Fibroblast of skin of right quadriceps (primary cell): ENCODE measurements at regions not wholly inside any gene's neighbourhood (a gene's known extent, or its start where the extent isn't known, plus 50 kb on each side); places are given as distances from the start of the nearest gene placed in this dataset.

Experiments
- DNase-seq: peaks from one replicate; pipeline ENCODE4 v3.0.0-alpha.2; 2013

- peak; percentile 97 for DNase-seq
Measured at GRCh38 chr6:4313044-4313686, 177.8 kb upstream of the ECI2 start.

GRCh38 chr6:4311976-4312860, 176.8 kb upstream of the ECI2 start:
- DNase-seq = no peak

- DNase-seq = no peak
Measured at GRCh38 chr6:4309540-4309939, 174.2 kb upstream of the ECI2 start.

DNA sequence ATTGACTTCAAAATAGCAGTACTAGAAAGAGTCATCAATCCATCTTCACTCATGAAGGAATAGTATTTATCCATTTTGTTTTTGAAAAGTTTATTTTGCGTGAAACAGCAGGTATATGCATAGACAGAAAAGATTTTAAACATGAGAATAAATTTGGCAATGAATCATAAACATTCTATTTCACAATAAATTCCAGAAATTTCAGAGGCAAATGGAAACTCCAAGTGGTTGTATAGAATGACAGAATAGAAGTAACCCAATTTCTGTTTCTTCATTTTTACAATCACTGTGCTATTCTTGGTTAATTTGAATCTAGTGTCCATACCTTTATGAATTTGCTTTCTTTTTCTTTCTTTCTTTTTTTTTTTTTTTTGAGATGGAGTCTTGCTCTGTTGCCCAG, 173.0 kb upstream of the ECI2 start:
- no peak for DNase-seq

DNA sequence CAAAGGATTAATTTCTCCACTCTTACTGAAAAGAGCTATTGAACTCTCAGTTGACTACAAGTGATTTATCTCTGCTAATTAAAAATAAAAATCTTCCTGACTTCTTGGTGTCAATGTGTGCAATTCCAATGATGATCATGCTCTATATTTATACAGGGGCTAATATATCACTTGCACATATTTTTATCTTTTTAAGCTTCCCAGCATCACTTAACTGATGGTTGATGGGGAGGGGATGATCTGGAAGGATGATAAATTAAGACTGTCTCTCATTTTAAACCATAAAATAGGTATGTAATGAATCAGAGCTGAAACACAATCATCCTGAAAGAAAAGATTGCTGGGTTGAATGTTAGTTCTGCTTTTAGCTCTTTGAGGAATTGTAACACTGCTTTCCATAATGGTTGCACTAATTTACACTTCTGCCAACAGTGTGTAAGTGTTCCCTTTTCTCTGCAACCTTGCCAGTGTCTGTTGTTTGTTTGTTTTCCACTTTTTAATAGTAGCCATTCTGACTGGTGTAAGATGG, 169.6 kb upstream of the ECI2 start:
- DNase-seq = peak; percentile 35

DNA sequence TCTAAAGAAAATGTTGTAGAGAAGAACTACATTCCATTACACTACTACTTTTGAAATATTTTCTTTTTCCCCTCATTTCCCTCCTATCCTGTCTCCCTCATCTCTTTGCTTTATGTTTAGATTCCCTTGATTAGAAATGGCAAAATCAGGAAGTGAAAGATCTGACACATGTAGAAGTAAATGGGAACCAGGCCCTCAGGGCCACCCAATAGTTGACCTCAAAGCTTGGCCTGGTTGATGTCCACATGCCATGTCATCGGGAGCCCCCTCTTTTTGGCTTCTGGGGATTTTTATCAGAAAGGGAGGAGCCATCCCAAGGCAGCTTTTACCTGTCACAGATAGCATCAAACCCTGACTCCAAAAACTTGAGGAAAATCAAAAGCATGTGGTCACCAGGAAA, 168.3 kb upstream of the ECI2 start:
- no peak for DNase-seq

DNA sequence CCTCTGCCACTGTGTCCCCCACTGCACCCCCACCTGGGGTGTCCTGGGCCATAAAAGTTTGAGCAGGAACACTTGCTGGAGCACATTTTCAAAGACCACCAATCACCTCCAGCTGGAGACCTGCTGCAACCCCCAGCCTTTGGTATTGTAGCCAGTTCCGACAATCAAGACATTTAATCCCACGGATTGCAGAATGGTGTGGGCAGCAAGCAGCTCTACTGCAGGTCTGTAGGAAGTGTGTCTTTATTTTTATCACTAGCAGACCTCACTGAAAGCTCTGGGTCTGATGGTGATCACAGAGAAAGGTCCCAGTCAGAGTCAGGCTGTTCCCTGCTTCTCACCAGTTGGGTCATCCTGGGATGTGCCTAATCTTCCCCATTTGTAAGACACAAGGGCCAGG, 167.1 kb upstream of the ECI2 start:
- DNase-seq = no peak

DNA sequence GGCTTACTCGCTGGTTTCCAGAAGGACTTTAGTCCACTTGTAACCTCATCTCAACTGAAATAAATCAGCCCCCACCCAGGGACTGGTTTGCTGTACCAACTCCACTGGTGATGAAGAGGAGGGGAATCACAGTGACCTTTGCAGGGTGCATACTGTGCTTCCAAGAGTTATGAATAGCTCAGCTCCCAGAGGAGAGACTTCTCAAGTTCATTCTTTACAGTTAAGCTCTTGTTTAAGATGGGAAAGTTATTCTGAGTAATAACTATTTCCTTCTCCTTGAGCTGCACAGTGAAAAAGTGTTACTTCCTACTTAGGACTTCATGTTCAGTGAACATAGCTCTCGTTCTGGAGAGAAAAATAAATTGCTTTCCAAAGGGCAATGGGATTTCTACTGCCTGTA, 166.5 kb upstream of the ECI2 start:
- no peak for DNase-seq

- DNase-seq = no peak
Measured at GRCh38 chr6:4300917-4301316, 165.5 kb upstream of the ECI2 start.

- DNase-seq = no peak
Measured at GRCh38 chr6:4299476-4299875, 164.1 kb upstream of the ECI2 start.

DNA sequence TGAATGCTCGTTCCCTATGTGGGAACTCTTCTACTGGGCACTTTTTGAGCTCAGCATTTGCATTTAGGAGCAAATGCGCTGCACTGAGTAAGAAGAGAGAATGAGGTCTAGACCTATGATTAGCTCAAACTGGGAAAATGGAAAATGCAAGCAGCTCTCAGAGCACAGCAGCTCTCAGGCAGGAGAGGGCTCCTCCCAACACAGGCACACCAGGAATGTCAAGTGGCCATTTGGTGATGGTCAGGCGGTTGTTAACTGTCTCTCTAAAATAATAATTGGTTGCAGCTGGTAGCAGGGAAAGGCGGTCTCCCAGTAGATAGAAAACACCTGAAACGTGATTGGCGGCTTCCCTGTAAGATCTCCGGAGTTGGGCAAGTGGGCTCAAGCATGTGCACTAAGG, 162.0 kb upstream of the ECI2 start:
- DNase-seq = no peak

DNA sequence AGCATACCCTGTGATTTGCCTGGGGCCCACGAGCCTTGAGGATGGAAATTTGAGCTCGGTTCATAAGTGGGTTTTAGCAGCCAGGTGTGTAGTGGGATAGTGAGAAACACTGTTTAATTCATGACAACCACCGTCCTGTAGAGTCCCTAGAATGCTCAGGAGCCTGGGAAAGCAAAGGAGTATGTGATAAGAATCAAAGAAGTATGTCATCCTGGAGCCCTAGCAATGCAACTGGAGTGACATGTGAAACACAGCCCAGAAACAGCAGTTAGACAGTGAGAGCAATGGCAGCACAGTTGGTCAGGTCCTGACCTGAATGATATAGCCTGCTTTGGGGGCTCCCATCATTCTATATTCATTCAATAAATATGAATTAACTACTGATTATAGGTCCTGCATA, 161.2 kb upstream of the ECI2 start:
- no peak for DNase-seq

DNA sequence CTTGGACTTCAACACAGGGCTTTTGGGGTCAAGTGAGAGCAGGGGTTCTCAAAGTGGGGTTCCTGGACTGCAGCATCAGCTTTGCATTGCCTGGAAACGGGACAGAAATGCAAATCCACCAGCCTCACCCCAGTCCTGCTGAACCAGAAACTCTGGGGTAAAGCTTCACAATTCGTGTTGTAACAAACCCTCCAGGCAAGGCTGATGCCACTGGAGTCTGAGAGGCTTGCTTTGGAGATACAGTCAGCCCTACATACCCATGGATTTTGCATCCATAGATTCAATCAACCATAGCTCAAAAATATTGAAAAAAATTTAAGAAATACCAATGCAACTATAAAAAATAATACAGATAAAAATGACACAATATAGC, 160.4 kb upstream of the ECI2 start:
- DNase-seq = no peak

GRCh38 chr6:4295058-4295782, 159.8 kb upstream of the ECI2 start:
- DNase-seq = no peak

GRCh38 chr6:4294636-4295035, 159.3 kb upstream of the ECI2 start:
- DNase-seq = no peak

GRCh38 chr6:4291453-4292403, 156.4 kb upstream of the ECI2 start:
- no peak for DNase-seq

GRCh38 chr6:4289770-4290320, 154.5 kb upstream of the ECI2 start:
- no peak for DNase-seq

- DNase-seq = no peak
Measured at GRCh38 chr6:4287811-4288244, 152.5 kb upstream of the ECI2 start.

- no peak for DNase-seq
Measured at GRCh38 chr6:4287372-4287771, 152.0 kb upstream of the ECI2 start.

- no peak for DNase-seq
Measured at GRCh38 chr6:4282926-4283325, 147.6 kb upstream of the ECI2 start.

GRCh38 chr6:4281341-4282293, 146.2 kb upstream of the ECI2 start:
- no peak for DNase-seq
